Right renal pelvis (tissue), 4 donors: ENCODE measurements at regions not wholly inside any gene's neighbourhood (a gene's known extent, or its start where the extent isn't known, plus 50 kb on each side); places are given as distances from the start of the nearest gene placed in this dataset.

Source experiments
- DNase-seq, 4 donors: peaks; one replicate each; pipeline ENCODE4 v3.0.0-alpha.2; 2013; ENCODE audit warnings: low read depth in 4 of 4, low spot score in 3 of 4, missing footprints in 1 of 4

- no peak for DNase-seq
Measured at GRCh38 chr3:124393340-124393739, 336.9 kb upstream of the UMPS start.

GRCh38 chr3:124395162-124395561 lies 335.1 kb upstream of the UMPS start:
- no peak for DNase-seq

- DNase-seq = no peak
Measured at GRCh38 chr3:124395584-124396338, 334.5 kb upstream of the UMPS start.

- DNase-seq = no peak
Measured at GRCh38 chr3:124396339-124396950, 333.8 kb upstream of the UMPS start.

- no peak for DNase-seq
Measured at GRCh38 chr3:124397088-124397487, 333.2 kb upstream of the UMPS start.

- DNase-seq = no peak
Measured at GRCh38 chr3:124398594-124398993, 331.7 kb upstream of the UMPS start.

- no peak for DNase-seq
Measured at GRCh38 chr3:124401843-124402242, 328.4 kb upstream of the UMPS start.

GRCh38 chr3:124402791-124403190 lies 327.5 kb upstream of the UMPS start:
- DNase-seq = no peak

- no peak for DNase-seq
Measured at GRCh38 chr3:124404621-124405020, 325.6 kb upstream of the UMPS start.

- no peak for DNase-seq
Measured at GRCh38 chr3:124407260-124407659, 323.0 kb upstream of the UMPS start.

GRCh38 chr3:124409650-124410275 lies 320.5 kb upstream of the UMPS start:
- no peak for DNase-seq

GRCh38 chr3:124410471-124410870 lies 319.8 kb upstream of the UMPS start:
- no peak for DNase-seq

- no peak for DNase-seq
Measured at GRCh38 chr3:124411728-124412127, 318.5 kb upstream of the UMPS start.

GRCh38 chr3:124412644-124413043 lies 317.6 kb upstream of the UMPS start:
- DNase-seq = no peak

GRCh38 chr3:124413393-124413792 lies 316.9 kb upstream of the UMPS start:
- no peak for DNase-seq

GRCh38 chr3:124413989-124414598 lies 316.2 kb upstream of the UMPS start:
- DNase-seq = no peak

GRCh38 chr3:124415446-124415960 lies 314.7 kb upstream of the UMPS start:
- no peak for DNase-seq

GRCh38 chr3:124419303-124419702 lies 310.9 kb upstream of the UMPS start:
- no peak for DNase-seq

- DNase-seq = no peak
Measured at GRCh38 chr3:124420392-124420791, 309.9 kb upstream of the UMPS start.

GRCh38 chr3:124422805-124423204 lies 307.4 kb upstream of the UMPS start:
- no peak for DNase-seq

GRCh38 chr3:124424396-124424795 lies 305.9 kb upstream of the UMPS start:
- DNase-seq = no peak
